NB4 (cell line): ENCODE measurements at regions not wholly inside any gene's neighbourhood (a gene's known extent, or its start where the extent isn't known, plus 50 kb on each side); places are given as distances from the start of the nearest gene placed in this dataset.
A peak's percentile ranks its signal among the peaks of the same experiment; 100 is the strongest.
"Not testable (repeated sequence)": the region's sequence is repeated elsewhere in the genome, so short reads cannot be mapped to it uniquely, and the experiment has no call there.

Experiments used
- DNase-seq: peaks from one replicate; pipeline ENCODE4 v3.0.0; 2010; ENCODE audit warnings: low read depth
- H3K4me3 ChIP-seq: one replicate; pipeline ENCODE4 v1.5.1; 2011; ENCODE audit warnings: mild to moderate bottlenecking, low read depth, low read length, moderate library complexity
- MYC ChIP-seq: IDR thresholded peaks from 2 replicates; pipeline ENCODE4 v1.6.1; 2011; ENCODE audit warnings: low read depth, low read length
- POLR2A ChIP-seq: IDR thresholded peaks from 2 replicates; pipeline ENCODE4 v1.6.1; 2011; ENCODE audit warnings: mild to moderate bottlenecking; ENCODE audit not compliant: insufficient read length; ENCODE audit errors: extremely low read depth
- TF ChIP-seq, protein P1 (sequence below): IDR thresholded peaks from one replicate; pipeline ENCODE4 v1.5.1; 2012; ENCODE audit warnings: low read depth, low read length
- TF ChIP-seq, protein P2 (sequence below): IDR thresholded peaks from 2 replicates; pipeline ENCODE4 v1.6.1; 2011; ENCODE audit warnings: low read depth, low read length

DNA sequence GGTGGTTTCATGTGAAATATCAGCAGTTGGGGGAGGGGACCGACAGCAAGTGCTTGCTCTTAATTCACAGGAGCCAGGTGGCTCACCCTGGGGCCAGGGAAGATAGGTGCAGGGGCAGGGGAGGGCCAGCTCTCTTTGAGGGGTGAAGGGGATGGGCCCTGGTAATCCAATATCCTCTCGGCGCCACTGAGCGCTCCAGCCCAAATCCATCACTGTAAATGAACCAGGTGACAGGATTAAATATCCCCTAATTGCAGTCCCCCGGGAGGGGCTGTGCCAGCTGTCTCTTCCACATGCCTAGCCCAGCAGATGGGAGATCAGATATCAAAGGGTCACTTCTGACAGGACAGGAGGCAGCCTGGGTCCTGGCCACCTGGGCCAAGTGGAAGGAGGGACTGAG is 531.8 kb upstream of the CADM1 start:
- no peak overlapping the region for H3K4me3 ChIP-seq
- no peak for DNase-seq
- TF ChIP-seq MYC (no peak), POLR2A (no peak)
- TF ChIP-seq, protein P1, sequence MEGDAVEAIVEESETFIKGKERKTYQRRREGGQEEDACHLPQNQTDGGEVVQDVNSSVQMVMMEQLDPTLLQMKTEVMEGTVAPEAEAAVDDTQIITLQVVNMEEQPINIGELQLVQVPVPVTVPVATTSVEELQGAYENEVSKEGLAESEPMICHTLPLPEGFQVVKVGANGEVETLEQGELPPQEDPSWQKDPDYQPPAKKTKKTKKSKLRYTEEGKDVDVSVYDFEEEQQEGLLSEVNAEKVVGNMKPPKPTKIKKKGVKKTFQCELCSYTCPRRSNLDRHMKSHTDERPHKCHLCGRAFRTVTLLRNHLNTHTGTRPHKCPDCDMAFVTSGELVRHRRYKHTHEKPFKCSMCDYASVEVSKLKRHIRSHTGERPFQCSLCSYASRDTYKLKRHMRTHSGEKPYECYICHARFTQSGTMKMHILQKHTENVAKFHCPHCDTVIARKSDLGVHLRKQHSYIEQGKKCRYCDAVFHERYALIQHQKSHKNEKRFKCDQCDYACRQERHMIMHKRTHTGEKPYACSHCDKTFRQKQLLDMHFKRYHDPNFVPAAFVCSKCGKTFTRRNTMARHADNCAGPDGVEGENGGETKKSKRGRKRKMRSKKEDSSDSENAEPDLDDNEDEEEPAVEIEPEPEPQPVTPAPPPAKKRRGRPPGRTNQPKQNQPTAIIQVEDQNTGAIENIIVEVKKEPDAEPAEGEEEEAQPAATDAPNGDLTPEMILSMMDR, result no peak
- TF ChIP-seq, protein P2, sequence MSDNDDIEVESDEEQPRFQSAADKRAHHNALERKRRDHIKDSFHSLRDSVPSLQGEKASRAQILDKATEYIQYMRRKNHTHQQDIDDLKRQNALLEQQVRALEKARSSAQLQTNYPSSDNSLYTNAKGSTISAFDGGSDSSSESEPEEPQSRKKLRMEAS, result no peak

DNA sequence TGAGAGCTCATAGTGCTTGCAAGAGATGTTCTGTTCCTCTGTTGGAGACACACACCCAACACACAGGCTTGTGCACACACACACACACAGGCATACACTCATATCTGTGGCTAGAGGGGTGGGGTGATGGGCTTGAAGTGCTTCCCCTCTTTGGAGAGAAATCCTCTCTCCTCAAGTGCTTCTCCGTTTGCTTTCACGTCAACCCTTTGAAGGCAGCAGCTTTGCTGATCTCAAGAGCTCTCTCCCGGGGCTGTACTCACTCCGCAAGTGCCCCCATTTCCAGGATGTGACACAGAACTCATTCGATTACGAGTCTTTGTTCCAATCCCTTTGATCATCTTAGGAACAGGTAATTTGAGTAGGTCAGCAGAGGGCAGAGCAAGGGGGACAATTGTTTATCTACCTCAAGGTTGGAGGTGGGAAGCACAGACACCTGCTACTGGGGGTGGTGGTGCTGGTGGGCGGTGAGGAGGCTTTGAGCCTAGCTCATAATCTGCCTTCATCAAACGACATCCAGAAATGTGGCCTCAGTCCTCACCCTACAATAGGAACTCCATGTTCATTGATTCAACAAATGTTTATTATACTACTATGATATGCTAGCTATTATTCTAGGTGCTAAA is 529.8 kb upstream of the CADM1 start:
- no peak overlapping the region for H3K4me3 ChIP-seq
- DNase-seq, result no peak
- TF ChIP-seq, protein P1, result no peak
- TF ChIP-seq, protein P2, result no peak
- TF ChIP-seq POLR2A (no peak), MYC (no peak)

DNA sequence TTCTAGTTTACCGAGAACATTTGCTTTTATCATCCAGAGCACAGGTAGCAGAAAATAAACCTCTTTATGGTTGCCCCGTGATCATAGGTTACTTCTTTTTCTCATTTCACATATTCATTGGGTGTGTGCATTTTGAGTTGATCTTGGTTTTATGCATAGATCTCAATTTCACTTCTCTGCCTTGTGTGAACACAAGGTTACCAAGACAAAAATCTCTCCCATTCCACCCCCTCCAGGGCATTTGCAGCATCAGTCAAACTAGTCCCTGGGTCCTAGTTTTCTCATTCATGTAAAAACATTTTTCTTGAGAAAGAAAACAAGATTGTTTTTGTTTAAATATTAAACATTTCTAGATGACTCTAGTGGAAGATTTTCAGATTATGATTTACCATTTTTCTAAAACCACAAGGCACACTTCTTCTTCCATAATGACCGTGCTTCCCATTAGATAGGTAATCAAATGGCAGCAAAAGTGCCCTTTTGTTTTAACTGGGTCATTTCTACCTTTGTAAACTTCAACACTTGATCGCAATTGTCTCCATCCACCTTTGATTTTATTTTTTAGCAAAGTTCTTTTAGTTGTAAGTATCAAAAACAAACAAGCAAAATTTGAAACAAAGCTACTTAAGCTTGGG is 526.6 kb upstream of the CADM1 start:
- H3K4me3 ChIP-seq, result no peak overlapping the region
- no peak for DNase-seq
- TF ChIP-seq, protein P2, result no peak
- TF ChIP-seq, protein P1, result no peak
- TF ChIP-seq POLR2A (no peak), MYC (no peak)

DNA sequence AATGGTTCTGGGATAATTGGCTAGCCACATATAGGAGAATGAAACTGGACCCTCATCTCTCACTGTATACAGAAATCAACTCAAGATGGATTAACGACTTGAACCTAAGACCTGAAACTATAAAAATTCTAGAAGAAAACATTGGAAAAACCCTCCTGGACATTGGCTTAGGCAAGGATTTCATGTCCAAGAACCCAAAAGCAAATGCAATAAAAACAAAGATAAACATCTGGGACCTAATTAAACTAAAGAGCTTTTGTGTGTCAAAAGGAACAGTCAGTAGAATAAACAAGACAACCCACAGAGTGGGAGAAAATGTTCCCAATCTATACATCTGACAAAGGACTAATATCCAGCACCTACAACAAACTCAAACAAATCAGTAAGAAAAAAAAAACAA is 524.3 kb upstream of the CADM1 start:
- not testable (repeated sequence) for DNase-seq, H3K4me3 ChIP-seq

DNA sequence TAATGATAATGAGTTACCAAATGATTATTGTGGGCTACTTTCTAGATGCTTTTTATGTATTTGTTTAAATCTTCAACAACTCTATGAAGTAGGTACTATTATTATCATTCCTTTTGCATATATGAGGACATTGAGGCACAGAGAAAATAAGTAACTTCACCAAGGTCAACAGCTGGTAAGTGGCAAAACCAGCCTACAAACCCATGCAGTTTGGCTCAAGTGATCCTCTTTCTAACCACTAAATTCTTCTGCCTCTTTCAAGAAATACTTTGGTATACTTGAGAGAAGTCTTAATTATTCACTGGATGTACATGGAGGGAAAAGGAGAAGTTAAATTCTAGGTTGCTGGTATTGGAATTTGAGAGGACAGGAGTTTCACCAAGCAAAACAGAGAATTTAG is 495.2 kb upstream of the CADM1 start:
- no peak for DNase-seq
- TF ChIP-seq POLR2A (no peak), MYC (no peak)
- TF ChIP-seq, protein P1, result no peak
- TF ChIP-seq, protein P2, result no peak
- no peak overlapping the region for H3K4me3 ChIP-seq

DNA sequence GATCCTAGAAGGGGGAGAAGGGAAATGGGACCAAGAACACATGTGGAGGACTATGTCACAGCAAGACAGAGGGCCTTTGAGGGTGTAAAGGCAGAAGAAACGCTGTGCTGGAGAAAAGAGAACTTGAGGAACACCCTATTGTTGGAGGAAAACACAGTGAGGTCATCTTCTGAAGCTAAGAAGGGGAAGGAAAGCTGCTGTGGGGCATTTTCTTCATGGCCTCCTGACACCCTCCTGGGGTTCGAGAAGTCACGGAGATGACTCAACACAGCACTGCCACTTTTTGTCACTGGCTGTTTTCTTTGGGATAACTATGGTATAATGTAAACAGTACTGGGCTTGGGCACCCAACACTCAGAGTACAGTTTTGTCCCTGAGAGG is 492.6 kb upstream of the CADM1 start:
- no peak overlapping the region for H3K4me3 ChIP-seq
- TF ChIP-seq POLR2A (no peak), MYC (no peak)
- TF ChIP-seq, protein P2, result no peak
- TF ChIP-seq, protein P1, result no peak
- DNase-seq, result peak; percentile 2
